ENCODE measurements at regions not wholly inside any gene's neighbourhood (a gene's known extent, or its start where the extent isn't known, plus 50 kb on each side); places are given as distances from the start of the nearest gene placed in this dataset.

DNA sequence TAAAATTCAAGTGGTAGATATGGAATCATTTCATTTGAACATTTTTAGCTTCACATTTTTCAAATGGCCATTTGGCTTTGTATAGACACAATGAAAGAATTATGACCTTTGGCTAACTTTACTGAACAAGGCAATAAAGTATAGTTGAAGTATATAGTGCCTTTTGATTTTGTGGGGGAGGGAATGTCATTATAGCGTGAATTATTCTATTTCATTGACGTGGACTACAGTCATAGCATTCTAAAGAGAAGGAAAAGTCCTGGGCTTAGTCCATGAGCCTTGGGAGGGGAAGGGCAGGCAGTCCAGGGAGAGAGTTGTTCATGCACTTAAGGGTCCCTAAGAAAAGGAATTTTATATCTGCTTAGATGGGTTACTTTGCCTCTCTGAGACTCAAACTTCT lies 181.4 kb upstream of the GPR26 start:
- peaks cover 0 to 1% (median 0%) of the 10 kb centered on the region in 7 donors for H3K4me1 Mint-ChIP-seq
- no peaks in the 10 kb centered on the region for H3K36me3 Mint-ChIP-seq
- H3K9me3 ChIP-seq (ENCODE audit: control insufficient read depth in 2 of 3, low read length in 3 of 3): no peaks in the 10 kb centered on the region
- intact Hi-C loops (cut with micrococcal nuclease): no loop called here
- peaks cover 10 to 26% (median 23%) of the 10 kb centered on the region in 5 donors for H3K27me3 Mint-ChIP-seq
- no peaks in the 10 kb centered on the region for H3K27me3 ChIP-seq (ENCODE audit: control insufficient read depth in 2 of 2, insufficient read depth in 2 of 2, low read length in 2 of 2)
- no peak overlapping the region for H3K4me3 Mint-ChIP-seq
- no peak overlapping the region for H3K27ac Mint-ChIP-seq
- no peak overlapping the region for H3K27ac ChIP-seq (ENCODE audit: low read depth, low read length)
- H3K36me3 ChIP-seq (ENCODE audit: control insufficient read depth in 2 of 3, insufficient read depth in 3 of 3, low read length in 3 of 3): no peaks in the 10 kb centered on the region
- POLR2A ChIA-PET: no interaction called here
- no peak overlapping the region for H3K4me3 ChIP-seq (ENCODE audit: low read length)
- H3K9me3 Mint-ChIP-seq: peaks cover 0 to 4% (median 0%) of the 10 kb centered on the region in 11 donors
- ATAC-seq: no peak
- DNase-seq: no peak
- H3K4me1 ChIP-seq (ENCODE audit: control insufficient read depth in 2 of 2, insufficient read depth in 2 of 2, low read length in 2 of 2): no peaks in the 10 kb centered on the region
- CTCF ChIA-PET: no interaction called here

DNA sequence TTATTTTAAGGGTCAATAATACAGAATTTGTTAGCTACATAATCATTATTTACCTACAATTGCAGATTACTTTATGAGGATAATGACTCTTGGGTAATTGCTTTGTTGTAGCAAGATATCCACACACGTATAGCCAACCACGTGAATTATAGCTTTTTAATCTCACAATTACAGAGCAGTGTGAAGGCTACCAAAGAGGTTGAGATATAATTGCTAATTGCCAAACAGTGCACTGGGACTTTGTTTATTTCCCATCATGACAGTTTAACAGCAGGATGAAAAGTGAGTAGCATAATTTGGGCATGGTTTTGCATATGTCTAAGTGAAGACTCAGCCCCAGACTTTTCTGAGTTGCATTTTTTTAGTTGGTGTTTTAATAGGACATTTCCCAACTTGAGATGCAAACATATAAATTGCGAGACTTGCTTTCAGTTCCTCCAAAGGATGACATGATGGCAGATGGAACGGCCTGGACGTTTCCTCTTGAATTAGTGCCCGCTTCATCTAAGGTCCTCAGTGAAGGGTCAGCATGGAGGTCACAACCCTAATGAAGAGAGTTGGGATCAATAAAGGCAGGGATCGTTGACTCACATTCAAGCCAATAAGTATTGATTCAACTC lies 180.7 kb upstream of the GPR26 start:
- ATAC-seq (peak; percentile 52), DNase-seq (no peak)
- no peaks in the 10 kb centered on the region for H3K4me1 ChIP-seq (ENCODE audit: control insufficient read depth in 2 of 2, insufficient read depth in 2 of 2, low read length in 2 of 2)
- Mint-ChIP-seq H3K27ac (no peak overlapping the region), H3K9me3 (peaks cover 0 to 4% (median 0%) of the 10 kb centered on the region in 11 donors), H3K4me3 (no peak overlapping the region), H3K27me3 (peaks cover 10 to 23% (median 20%) of the 10 kb centered on the region in 5 donors), H3K4me1 (peaks cover 0 to 1% (median 0%) of the 10 kb centered on the region in 7 donors), H3K36me3 (no peaks in the 10 kb centered on the region)
- H3K4me3 ChIP-seq (ENCODE audit: low read length): no peak overlapping the region
- no peak overlapping the region for H3K27ac ChIP-seq (ENCODE audit: low read depth, low read length)
- no peaks in the 10 kb centered on the region for H3K9me3 ChIP-seq (ENCODE audit: control insufficient read depth in 2 of 3, low read length in 3 of 3)
- no peaks in the 10 kb centered on the region for H3K27me3 ChIP-seq (ENCODE audit: control insufficient read depth in 2 of 2, insufficient read depth in 2 of 2, low read length in 2 of 2)
- intact Hi-C loops (cut with micrococcal nuclease): no loop called here
- ChIA-PET CTCF (no interaction called here), POLR2A (no interaction called here)
- no peaks in the 10 kb centered on the region for H3K36me3 ChIP-seq (ENCODE audit: control insufficient read depth in 2 of 3, insufficient read depth in 3 of 3, low read length in 3 of 3)

DNA sequence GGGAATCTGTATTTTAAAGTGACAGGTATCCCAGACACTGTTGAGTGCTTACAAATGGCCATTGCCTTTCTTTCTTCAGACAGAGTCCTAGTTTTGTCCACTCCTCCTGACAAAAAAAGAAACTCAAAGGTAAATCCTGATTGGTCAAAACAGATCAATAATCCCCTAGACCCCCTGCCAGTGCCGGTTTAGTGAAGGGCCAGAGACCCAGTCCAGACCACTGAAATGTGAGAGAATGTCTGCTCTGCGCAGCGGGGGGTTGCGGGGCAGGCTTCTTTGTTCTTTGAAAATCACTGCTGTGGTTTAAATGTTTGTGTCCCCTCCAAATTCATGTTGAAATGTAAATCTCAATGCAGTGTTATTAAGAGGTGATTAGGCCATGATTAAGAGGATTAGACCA lies 177.7 kb upstream of the GPR26 start:
- no peaks in the 10 kb centered on the region for H3K27me3 ChIP-seq (ENCODE audit: control insufficient read depth in 2 of 2, insufficient read depth in 2 of 2, low read length in 2 of 2)
- no peaks in the 10 kb centered on the region for H3K9me3 ChIP-seq (ENCODE audit: control insufficient read depth in 2 of 3, low read length in 3 of 3)
- Mint-ChIP-seq H3K27ac (no peak overlapping the region), H3K9me3 (peaks cover 0 to 2% (median 0%) of the 10 kb centered on the region in 11 donors), H3K27me3 (peaks cover 10 to 37% (median 28%) of the 10 kb centered on the region in 5 donors), H3K4me3 (no peak overlapping the region), H3K4me1 (no peaks in the 10 kb centered on the region), H3K36me3 (no peaks in the 10 kb centered on the region)
- DNase-seq (no peak), ATAC-seq (no peak)
- H3K4me3 ChIP-seq (ENCODE audit: low read length): no peak overlapping the region
- no peaks in the 10 kb centered on the region for H3K36me3 ChIP-seq (ENCODE audit: control insufficient read depth in 2 of 3, insufficient read depth in 3 of 3, low read length in 3 of 3)
- intact Hi-C loops (cut with micrococcal nuclease): no loop called here
- CTCF ChIA-PET: no interaction called here
- POLR2A ChIA-PET: no interaction called here
- H3K4me1 ChIP-seq (ENCODE audit: control insufficient read depth in 2 of 2, insufficient read depth in 2 of 2, low read length in 2 of 2): no peaks in the 10 kb centered on the region
- no peak overlapping the region for H3K27ac ChIP-seq (ENCODE audit: low read depth, low read length)

DNA sequence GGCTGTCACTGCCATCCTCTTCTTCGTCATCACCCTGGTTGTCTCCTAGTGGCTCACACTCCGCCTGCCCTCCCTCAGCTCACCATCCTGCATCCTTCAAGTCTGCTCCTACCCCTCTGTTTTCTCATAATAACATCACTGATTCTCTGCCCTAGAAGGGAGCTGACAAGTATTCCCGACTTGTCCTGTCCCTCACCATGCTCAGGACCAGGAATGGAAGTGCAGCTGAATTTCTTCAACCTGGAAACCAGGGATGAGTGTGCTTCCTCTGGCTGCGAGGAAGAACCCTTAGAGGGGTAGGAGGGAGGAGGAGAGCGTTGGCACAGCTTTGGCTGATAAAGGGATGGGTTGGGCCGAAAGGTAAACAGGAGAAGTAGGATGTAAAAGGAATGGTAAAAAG lies 174.8 kb upstream of the GPR26 start:
- Mint-ChIP-seq H3K4me1 (no peaks in the 10 kb centered on the region), H3K27me3 (peaks cover 7 to 43% (median 34%) of the 10 kb centered on the region in 5 donors), H3K4me3 (no peak overlapping the region), H3K27ac (no peak overlapping the region), H3K36me3 (no peaks in the 10 kb centered on the region), H3K9me3 (peaks cover 0 to 2% (median 0%) of the 10 kb centered on the region in 11 donors)
- Histone ChIP-seq H3K36me3 (ENCODE audit: control insufficient read depth in 2 of 3, insufficient read depth in 3 of 3, low read length in 3 of 3) (no peaks in the 10 kb centered on the region), H3K9me3 (ENCODE audit: control insufficient read depth in 2 of 3, low read length in 3 of 3) (no peaks in the 10 kb centered on the region), H3K4me1 (ENCODE audit: control insufficient read depth in 2 of 2, insufficient read depth in 2 of 2, low read length in 2 of 2) (no peaks in the 10 kb centered on the region), H3K27ac (ENCODE audit: low read depth, low read length) (no peak overlapping the region), H3K27me3 (ENCODE audit: control insufficient read depth in 2 of 2, insufficient read depth in 2 of 2, low read length in 2 of 2) (no peaks in the 10 kb centered on the region), H3K4me3 (ENCODE audit: low read length) (no peak overlapping the region)
- ATAC-seq: no peak
- ChIA-PET CTCF (no interaction called here), POLR2A (no interaction called here)
- no peak for DNase-seq
- intact Hi-C loops (cut with micrococcal nuclease): no loop called here

DNA sequence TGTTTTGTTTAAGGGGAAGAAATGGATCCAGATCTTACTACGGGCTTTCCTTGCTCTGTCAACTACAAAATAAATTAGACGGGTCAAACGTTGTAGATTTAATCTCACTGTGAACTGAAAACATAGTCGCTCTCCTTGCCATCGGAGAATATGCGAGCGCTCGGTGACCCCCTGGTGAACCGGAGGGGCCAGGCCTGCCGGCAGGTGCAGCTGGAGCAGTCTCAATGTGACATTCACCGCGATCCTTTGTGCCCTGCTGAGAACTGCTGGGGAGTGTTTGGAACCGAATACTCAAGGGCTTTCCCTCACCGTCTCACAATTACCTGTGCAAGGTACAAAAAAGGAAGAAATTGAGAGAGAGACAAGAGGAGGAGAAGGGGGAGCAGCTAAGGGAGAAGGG lies 174.1 kb upstream of the GPR26 start:
- Histone ChIP-seq H3K27ac (ENCODE audit: low read depth, low read length) (no peak overlapping the region), H3K9me3 (ENCODE audit: control insufficient read depth in 2 of 3, low read length in 3 of 3) (no peaks in the 10 kb centered on the region), H3K36me3 (ENCODE audit: control insufficient read depth in 2 of 3, insufficient read depth in 3 of 3, low read length in 3 of 3) (no peaks in the 10 kb centered on the region), H3K4me3 (ENCODE audit: low read length) (no peak overlapping the region), H3K27me3 (ENCODE audit: control insufficient read depth in 2 of 2, insufficient read depth in 2 of 2, low read length in 2 of 2) (no peaks in the 10 kb centered on the region), H3K4me1 (ENCODE audit: control insufficient read depth in 2 of 2, insufficient read depth in 2 of 2, low read length in 2 of 2) (no peaks in the 10 kb centered on the region)
- CTCF ChIA-PET: no interaction called here
- Mint-ChIP-seq H3K36me3 (no peaks in the 10 kb centered on the region), H3K4me1 (no peaks in the 10 kb centered on the region), H3K4me3 (no peak overlapping the region), H3K27me3 (peaks cover 5 to 43% (median 32%) of the 10 kb centered on the region in 5 donors), H3K27ac (no peak overlapping the region), H3K9me3 (peaks cover 0 to 2% (median 0%) of the 10 kb centered on the region in 11 donors)
- POLR2A ChIA-PET: no interaction called here
- intact Hi-C loops (cut with micrococcal nuclease): no loop called here
- ATAC-seq: no peak
- no peak for DNase-seq

DNA sequence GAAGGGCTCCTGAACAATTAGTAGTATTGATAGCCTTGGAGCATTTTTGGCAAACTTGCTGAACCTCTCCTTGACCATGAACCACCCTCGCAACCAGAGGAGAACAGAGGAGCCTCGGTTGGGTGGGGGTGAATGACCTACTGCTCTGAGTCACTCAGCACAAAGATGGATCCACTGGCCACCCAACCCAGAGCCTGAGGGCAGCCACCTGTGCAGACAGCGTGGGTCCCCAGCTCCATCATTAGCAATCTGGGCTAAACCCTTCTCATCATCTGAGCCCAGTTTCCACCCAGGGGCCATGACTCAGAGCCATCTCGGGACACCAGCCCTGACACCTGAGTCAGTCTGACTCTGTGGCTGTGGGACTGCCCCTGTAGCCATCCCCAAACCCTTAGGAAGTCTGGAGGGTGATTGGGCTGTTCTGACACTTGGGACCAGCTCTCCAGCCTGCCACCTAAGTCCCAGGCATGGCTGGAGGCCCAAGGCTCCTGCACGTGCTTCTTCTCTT lies 171.8 kb upstream of the GPR26 start:
- peaks cover 0 to 1% (median 0%) of the 10 kb centered on the region in 11 donors for H3K9me3 Mint-ChIP-seq
- POLR2A ChIA-PET: no interaction called here
- H3K9me3 ChIP-seq (ENCODE audit: control insufficient read depth in 2 of 3, low read length in 3 of 3): no peaks in the 10 kb centered on the region
- H3K27ac Mint-ChIP-seq: no peak overlapping the region
- H3K4me3 ChIP-seq (ENCODE audit: low read length): no peak overlapping the region
- H3K4me1 ChIP-seq (ENCODE audit: control insufficient read depth in 2 of 2, insufficient read depth in 2 of 2, low read length in 2 of 2): no peaks in the 10 kb centered on the region
- no peak overlapping the region for H3K4me3 Mint-ChIP-seq
- no peaks in the 10 kb centered on the region for H3K4me1 Mint-ChIP-seq
- no peaks in the 10 kb centered on the region for H3K36me3 Mint-ChIP-seq
- H3K27me3 Mint-ChIP-seq: peaks cover 0 to 37% (median 28%) of the 10 kb centered on the region in 5 donors
- H3K27me3 ChIP-seq (ENCODE audit: control insufficient read depth in 2 of 2, insufficient read depth in 2 of 2, low read length in 2 of 2): no peaks in the 10 kb centered on the region
- intact Hi-C loops (cut with micrococcal nuclease): no loop called here
- no peak overlapping the region for H3K27ac ChIP-seq (ENCODE audit: low read depth, low read length)
- DNase-seq: no peak
- no peaks in the 10 kb centered on the region for H3K36me3 ChIP-seq (ENCODE audit: control insufficient read depth in 2 of 3, insufficient read depth in 3 of 3, low read length in 3 of 3)
- no peak for ATAC-seq
- CTCF ChIA-PET: no interaction called here

DNA sequence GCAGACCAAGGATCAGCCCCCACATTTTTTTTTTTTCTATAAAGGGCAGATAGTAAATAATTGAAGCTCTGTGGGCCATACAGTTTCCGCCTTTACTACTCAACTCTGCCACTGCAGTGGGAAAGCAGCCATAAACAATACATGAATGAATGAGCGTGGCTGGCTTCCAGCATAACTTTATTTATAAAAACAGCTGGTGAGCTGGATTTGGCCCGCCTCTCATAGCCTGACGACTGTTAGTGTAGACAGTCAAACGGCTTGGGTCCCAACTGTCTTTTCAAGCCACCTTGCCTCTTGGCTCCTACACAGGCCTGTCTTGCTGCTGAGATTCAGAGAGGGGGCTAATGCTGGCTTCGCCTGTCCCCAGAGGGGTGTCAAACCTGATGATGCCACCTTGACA lies 169.8 kb upstream of the GPR26 start:
- Mint-ChIP-seq H3K36me3 (no peaks in the 10 kb centered on the region), H3K9me3 (peaks cover 0 to 1% (median 0%) of the 10 kb centered on the region in 11 donors), H3K4me3 (no peak overlapping the region), H3K4me1 (no peaks in the 10 kb centered on the region), H3K27ac (no peak overlapping the region), H3K27me3 (peaks cover 4 to 33% (median 28%) of the 10 kb centered on the region in 5 donors)
- intact Hi-C loops (cut with micrococcal nuclease): no loop called here
- ChIA-PET POLR2A (no interaction called here), CTCF (no interaction called here)
- DNase-seq: no peak
- Histone ChIP-seq H3K27ac (ENCODE audit: low read depth, low read length) (no peak overlapping the region), H3K36me3 (ENCODE audit: control insufficient read depth in 2 of 3, insufficient read depth in 3 of 3, low read length in 3 of 3) (no peaks in the 10 kb centered on the region), H3K9me3 (ENCODE audit: control insufficient read depth in 2 of 3, low read length in 3 of 3) (no peaks in the 10 kb centered on the region), H3K27me3 (ENCODE audit: control insufficient read depth in 2 of 2, insufficient read depth in 2 of 2, low read length in 2 of 2) (no peaks in the 10 kb centered on the region), H3K4me1 (ENCODE audit: control insufficient read depth in 2 of 2, insufficient read depth in 2 of 2, low read length in 2 of 2) (no peaks in the 10 kb centered on the region), H3K4me3 (ENCODE audit: low read length) (no peak overlapping the region)
- ATAC-seq: no peak

Measured in naive thymus-derived CD4-positive, alpha-beta T cell (primary cell).